GM23248 (cell line): ENCODE measurements at regions not wholly inside any gene's neighbourhood (a gene's known extent, or its start where the extent isn't known, plus 50 kb on each side); places are given as distances from the start of the nearest gene placed in this dataset.

Source experiments
- DNase-seq: peaks from one replicate; pipeline ENCODE4 v3.0.0-alpha.2; 2015
- H2AFZ ChIP-seq: fragments of 200-600 bp; sonication (generic); 2 replicates; pipeline ENCODE4 v1.6.1; 2016; ENCODE audit warnings: antibody characterized with exemption
- H3F3A ChIP-seq: fragments of 200-600 bp; sonication (generic); 2 replicates; pipeline ENCODE4 v1.6.1; 2016; ENCODE audit warnings: mild to moderate bottlenecking, antibody characterized with exemption, mixed run types; ENCODE audit not compliant: insufficient read depth
- H3K27ac ChIP-seq: fragments of 200-600 bp; sonication (generic); 2 replicates; pipeline ENCODE4 v1.5.1; 2016; ENCODE audit warnings: mild to moderate bottlenecking
- H3K27me3 ChIP-seq: fragments of 200-600 bp; sonication (generic); replicated peaks from 2 replicates; pipeline ENCODE4 v1.6.1; 2016; ENCODE audit warnings: mild to moderate bottlenecking; ENCODE audit not compliant: insufficient read depth
- H3K36me3 ChIP-seq: fragments of 200-600 bp; sonication (generic); 2 replicates; pipeline ENCODE4 v1.6.1; 2016; ENCODE audit warnings: low read depth, mild to moderate bottlenecking
- H3K4me1 ChIP-seq: fragments of 200-600 bp; sonication (generic); 2 replicates; pipeline ENCODE4 v1.6.1; 2016; ENCODE audit warnings: mild to moderate bottlenecking; ENCODE audit not compliant: insufficient read depth
- H3K4me2 ChIP-seq: fragments of 200-600 bp; sonication (generic); one replicate; pipeline ENCODE4 v1.6.1; 2016; ENCODE audit warnings: mild to moderate bottlenecking; ENCODE audit not compliant: unreplicated experiment
- H3K4me3 ChIP-seq: fragments of 200-600 bp; sonication (generic); 2 replicates; pipeline ENCODE4 v1.5.1; 2016; ENCODE audit warnings: mild to moderate bottlenecking
- H3K79me2 ChIP-seq: fragments of 200-600 bp; sonication (generic); 2 replicates; pipeline ENCODE4 v1.6.1; 2016; ENCODE audit warnings: mild to moderate bottlenecking; ENCODE audit not compliant: insufficient read depth
- H3K9ac ChIP-seq: fragments of 200-600 bp; sonication (generic); 2 replicates; pipeline ENCODE4 v1.6.1; 2016; ENCODE audit warnings: mild to moderate bottlenecking
- H3K9me2 ChIP-seq: fragments of 200-600 bp; sonication (generic); 2 replicates; pipeline ENCODE4 v1.6.1; 2016; ENCODE audit warnings: mixed run types, mild to moderate bottlenecking, moderate library complexity; ENCODE audit not compliant: insufficient read depth
- H3K9me3 ChIP-seq: fragments of 200-600 bp; sonication (generic); one replicate; pipeline ENCODE4 v1.6.1; 2017; ENCODE audit warnings: low read depth
- H4K20me1 ChIP-seq: fragments of 200-600 bp; sonication (generic); 2 replicates; pipeline ENCODE4 v1.6.0; 2016; ENCODE audit not compliant: insufficient read depth
- EZH2 ChIP-seq: fragments of 200-600 bp; sonication (generic); IDR thresholded peaks from 2 replicates; pipeline ENCODE4 v1.6.1; 2018; ENCODE audit warnings: antibody characterized with exemption, mild to moderate bottlenecking; ENCODE audit not compliant: insufficient read depth, poor library complexity, severe bottlenecking
- EZH2phosphoT487 ChIP-seq: fragments of 200-600 bp; sonication (generic); IDR thresholded peaks from 2 replicates; pipeline ENCODE4 v1.6.1; 2018; ENCODE audit warnings: antibody characterized with exemption, moderate library complexity, mild to moderate bottlenecking, low read depth; ENCODE audit not compliant: insufficient read depth
- WGBS, 2 experiments: methylation state at CpG; one replicate each; pipeline ENCODE4 v1.1.6; 2015 to 2017; ENCODE audit warnings: low lambda C conversion rate in 2 of 2, low coverage in 1 of 2; ENCODE audit errors: missing lambda C conversion rate in 2 of 2; 5-methylcytosine and 5-hydroxymethylcytosine counted together
- in situ Hi-C: fragments of 300-500 bp; cut with MboI; formaldehyde crosslinking; loops from 2 replicates; pipeline ENCODE4 v1.15.0; 2020

- Histone ChIP-seq H3K4me1 (no peaks in the 10 kb centered on the region), H3K4me3 (no peak overlapping the region), H3K9ac (no peak overlapping the region), H3K27me3 (no peaks in the 10 kb centered on the region; the same call in 1 of the 2 replicates), H3K9me3 (no peaks in the 10 kb centered on the region), H3K27ac (no peak overlapping the region), H3K9me2 (no peaks in the 10 kb centered on the region), H3K36me3 (no peaks in the 10 kb centered on the region), H3F3A (no peaks in the 10 kb centered on the region), H4K20me1 (no peaks in the 10 kb centered on the region), H3K4me2 (no peak overlapping the region), H2AFZ (no peak overlapping the region), H3K79me2 (no peaks in the 10 kb centered on the region)
- no peak for TF ChIP-seq EZH2phosphoT487
- no peak for TF ChIP-seq EZH2
- in situ Hi-C loops = no loop called here
- 50 to 63% methylated on average over 8 of the region's 8 CpGs for WGBS, 2 experiments
- no peak for DNase-seq
Observed at GRCh38 chr16:89040391-89040790, 53.3 kb upstream of the ACSF3 start.

GRCh38 chr16:89040861-89041570, 52.6 kb upstream of the ACSF3 start:
- no peaks in the 10 kb centered on the region for H4K20me1 ChIP-seq
- no peak overlapping the region for H2AFZ ChIP-seq
- no peaks in the 10 kb centered on the region; the same call in 1 of the 2 replicates for H3K27me3 ChIP-seq
- H3K27ac ChIP-seq = no peak overlapping the region
- no peaks in the 10 kb centered on the region for H3K79me2 ChIP-seq
- no peaks in the 10 kb centered on the region for H3K36me3 ChIP-seq
- H3K9me2 ChIP-seq = no peaks in the 10 kb centered on the region
- H3F3A ChIP-seq = no peaks in the 10 kb centered on the region
- no peaks in the 10 kb centered on the region for H3K4me1 ChIP-seq
- WGBS, 2 experiments = 66 to 67% methylated on average over 22 to 25 of the region's 25 CpGs
- no peak overlapping the region for H3K9ac ChIP-seq
- H3K4me2 ChIP-seq = no peak overlapping the region
- H3K4me3 ChIP-seq = no peak overlapping the region
- H3K9me3 ChIP-seq = no peaks in the 10 kb centered on the region
- no peak for DNase-seq
- no peak for TF ChIP-seq EZH2phosphoT487
- no peak for TF ChIP-seq EZH2
- in situ Hi-C loops = no loop called here

- Histone ChIP-seq H2AFZ (no peak overlapping the region), H3K9me3 (no peaks in the 10 kb centered on the region), H3K27me3 (no peaks in the 10 kb centered on the region; the same call in 1 of the 2 replicates), H3K27ac (no peak overlapping the region), H3K9ac (no peak overlapping the region), H3K36me3 (no peaks in the 10 kb centered on the region), H3K79me2 (no peaks in the 10 kb centered on the region), H3K9me2 (no peaks in the 10 kb centered on the region), H3K4me2 (no peak overlapping the region), H4K20me1 (no peaks in the 10 kb centered on the region), H3K4me3 (no peak overlapping the region), H3F3A (no peaks in the 10 kb centered on the region), H3K4me1 (no peaks in the 10 kb centered on the region)
- in situ Hi-C loops = no loop called here
- no peak for DNase-seq
- no peak for TF ChIP-seq EZH2phosphoT487
- no peak for TF ChIP-seq EZH2
- WGBS, 2 experiments = 60 to 61% methylated on average over 23 to 42 of the region's 42 CpGs
Observed at GRCh38 chr16:89041571-89042481, 51.8 kb upstream of the ACSF3 start.

GRCh38 chr16:89042711-89043551, 50.7 kb upstream of the ACSF3 start:
- no peaks in the 10 kb centered on the region for H3K4me1 ChIP-seq
- H3F3A ChIP-seq = no peaks in the 10 kb centered on the region
- no peaks in the 10 kb centered on the region for H3K9me3 ChIP-seq
- no peak overlapping the region for H3K9ac ChIP-seq
- no peaks in the 10 kb centered on the region for H3K79me2 ChIP-seq
- in situ Hi-C loops = no loop called here
- no peaks in the 10 kb centered on the region for H3K36me3 ChIP-seq
- no peak overlapping the region for H3K27ac ChIP-seq
- no peak overlapping the region for H3K4me3 ChIP-seq
- 69% methylated on average over 22 to 32 of the region's 32 CpGs for WGBS, 2 experiments
- no peak for DNase-seq
- H3K9me2 ChIP-seq = no peaks in the 10 kb centered on the region
- TF ChIP-seq EZH2phosphoT487 (no peak), EZH2 (no peak)
- no peak overlapping the region for H3K4me2 ChIP-seq
- H3K27me3 ChIP-seq = no peaks in the 10 kb centered on the region; the same call in 1 of the 2 replicates
- no peak overlapping the region for H2AFZ ChIP-seq
- no peaks in the 10 kb centered on the region for H4K20me1 ChIP-seq
